CD4-positive, alpha-beta T cell treated with Interleukin-4 for 1 hour (primary cell): ENCODE measurements at regions not wholly inside any gene's neighbourhood (a gene's known extent, or its start where the extent isn't known, plus 50 kb on each side); places are given as distances from the start of the nearest gene placed in this dataset.

ENCODE experiments used
- DNase-seq, 2 donors: peaks; one replicate each; pipeline ENCODE4 v3.0.0-alpha.2; 2020 to 2022

- DNase-seq = no peak
Measured at GRCh38 chr19:27776524-27776923, 1436.4 kb downstream of the UQCRFS1 start.

GRCh38 chr19:27776020-27776419 is 1436.9 kb downstream of the UQCRFS1 start:
- DNase-seq = no peak

- no peak for DNase-seq
Measured at GRCh38 chr19:27775395-27775794, 1437.6 kb downstream of the UQCRFS1 start.

- peak in 1 of 2 donors; percentile 8 for DNase-seq
Measured at GRCh38 chr19:27774827-27775226, 1438.1 kb downstream of the UQCRFS1 start.

GRCh38 chr19:27774337-27774736 is 1438.6 kb downstream of the UQCRFS1 start:
- no peak for DNase-seq

- DNase-seq = no peak
Measured at GRCh38 chr19:27773318-27774094, 1439.4 kb downstream of the UQCRFS1 start.

- DNase-seq = no peak
Measured at GRCh38 chr19:27772059-27772458, 1440.9 kb downstream of the UQCRFS1 start.

- DNase-seq = no peak
Measured at GRCh38 chr19:27770095-27770494, 1442.9 kb downstream of the UQCRFS1 start.

- no peak for DNase-seq
Measured at GRCh38 chr19:27767234-27767633, 1445.7 kb downstream of the UQCRFS1 start.

DNA sequence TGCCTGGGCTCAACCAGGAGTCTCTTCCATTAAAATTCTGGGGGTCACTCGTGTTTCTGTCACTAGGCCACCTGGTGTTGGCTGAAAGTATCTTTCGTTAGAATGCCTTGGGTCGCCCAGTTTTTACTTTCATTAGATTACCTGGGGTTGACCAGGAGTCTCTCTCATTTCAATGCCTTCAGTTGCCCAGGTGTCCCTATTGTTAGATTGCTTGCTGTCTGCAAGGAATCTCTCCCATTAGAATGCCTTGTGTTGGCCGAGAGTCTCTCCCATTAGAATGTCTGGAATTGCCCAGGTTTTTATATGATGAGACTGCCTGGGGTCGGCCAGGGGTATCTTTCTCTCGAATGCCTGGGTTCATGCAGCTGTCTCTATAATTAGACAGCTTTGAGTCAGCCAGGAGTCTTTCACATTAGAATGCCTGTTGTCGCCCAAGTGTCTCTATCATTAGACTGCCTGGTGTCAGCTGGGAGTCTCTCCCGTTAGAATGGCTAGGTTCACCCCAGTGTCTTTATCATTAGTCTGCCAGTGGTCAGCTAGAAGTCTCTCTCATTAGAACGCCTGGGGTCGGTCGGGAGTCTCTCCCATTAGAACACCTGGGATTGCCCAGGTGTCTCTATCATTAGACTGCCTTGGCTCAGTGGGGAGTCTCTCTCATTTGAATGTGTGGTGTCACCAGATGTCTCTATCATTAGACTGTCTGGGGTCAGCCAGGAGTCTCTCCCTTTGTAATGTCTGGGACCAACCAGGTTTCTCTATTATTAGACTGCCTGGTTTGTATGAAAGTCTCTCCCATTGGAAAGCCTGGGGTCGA is 1446.8 kb downstream of the UQCRFS1 start:
- DNase-seq = no peak

DNA sequence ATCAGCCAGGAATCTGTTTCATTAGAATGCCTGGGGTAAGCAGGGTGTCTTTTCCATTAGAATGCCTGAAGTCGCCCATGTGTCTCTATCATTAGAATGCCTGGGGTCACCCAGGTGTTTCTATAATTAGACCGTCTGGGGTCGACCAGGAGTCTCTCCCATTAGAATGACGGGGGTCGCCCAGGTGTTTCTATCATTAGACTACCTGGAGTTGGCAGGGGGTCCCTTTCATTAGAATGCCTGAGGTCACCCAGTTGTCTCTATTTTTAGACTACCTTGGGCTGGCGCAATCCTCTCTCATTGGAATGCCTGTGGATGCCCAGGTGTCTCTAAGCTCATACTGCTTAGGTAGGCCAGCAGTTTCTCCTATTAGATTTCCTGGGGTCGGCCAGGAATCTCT is 1447.6 kb downstream of the UQCRFS1 start:
- DNase-seq = no peak

GRCh38 chr19:27764186-27764804 is 1448.7 kb downstream of the UQCRFS1 start:
- DNase-seq = no peak

GRCh38 chr19:27762933-27763332 is 1450.0 kb downstream of the UQCRFS1 start:
- DNase-seq = no peak

DNA sequence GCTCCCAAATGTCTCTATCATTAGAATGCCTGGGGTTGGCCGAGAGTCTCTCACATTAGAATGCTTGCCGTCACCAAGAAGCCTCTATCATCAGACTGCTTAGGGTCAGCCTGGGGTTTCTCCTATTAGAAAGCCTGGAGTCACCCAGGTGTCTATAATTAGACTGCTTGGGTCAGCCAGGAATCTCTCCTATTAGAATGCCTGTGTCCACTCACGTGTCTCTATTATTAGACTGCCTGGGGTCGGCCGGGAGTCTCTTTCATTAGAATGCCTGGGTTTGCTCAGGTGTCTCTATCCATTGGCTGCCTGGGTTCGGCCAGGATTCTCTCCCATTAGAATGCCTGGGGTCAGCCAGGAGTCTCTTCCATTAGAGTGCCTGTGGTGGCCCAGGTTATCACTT is 1453.1 kb downstream of the UQCRFS1 start:
- peak in 1 of 2 donors; percentile 9 for DNase-seq

GRCh38 chr19:27758626-27759505 is 1454.1 kb downstream of the UQCRFS1 start:
- DNase-seq = no peak

DNA sequence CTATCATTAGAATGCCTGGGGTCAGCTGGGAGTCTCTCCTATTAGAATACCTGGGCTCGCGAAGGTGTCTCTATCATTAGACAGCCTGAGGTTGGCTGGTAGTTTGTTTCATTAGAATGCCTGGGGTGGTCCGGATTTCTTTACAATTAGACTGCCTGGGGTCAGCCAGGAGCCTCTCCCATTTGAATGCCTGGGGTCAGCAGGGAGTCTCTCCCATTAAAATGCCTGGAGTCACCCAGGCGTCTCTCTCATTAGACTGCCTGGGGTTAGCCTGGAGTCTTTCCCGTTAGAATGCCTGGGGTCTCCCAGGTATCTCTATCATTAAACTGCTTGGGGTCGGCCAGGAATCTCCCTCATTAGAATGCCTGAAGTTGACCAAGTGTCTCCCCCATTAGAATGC is 1458.3 kb downstream of the UQCRFS1 start:
- no peak for DNase-seq

GRCh38 chr19:27753622-27754021 is 1459.3 kb downstream of the UQCRFS1 start:
- DNase-seq = peak in 1 of 2 donors; percentile 5

GRCh38 chr19:27752530-27753184 is 1460.3 kb downstream of the UQCRFS1 start:
- DNase-seq = peak in 1 of 2 donors; percentile 9

DNA sequence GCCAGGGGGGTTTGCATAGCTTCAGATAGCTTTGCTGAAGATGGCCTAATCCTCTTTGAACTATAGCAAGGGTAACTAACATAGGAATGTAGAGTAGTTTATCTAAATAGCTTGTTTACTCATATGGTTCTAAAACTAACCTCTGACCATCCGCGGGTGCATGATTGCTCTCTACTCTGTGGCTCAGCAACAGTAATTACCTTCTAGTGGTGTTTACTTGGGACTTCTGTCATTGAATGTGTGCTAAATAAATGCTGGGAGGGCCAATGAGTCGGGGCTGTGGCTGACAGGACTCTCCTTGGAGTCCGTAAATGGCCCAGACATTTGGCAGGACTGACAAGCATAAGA is 1461.9 kb downstream of the UQCRFS1 start:
- no peak for DNase-seq

GRCh38 chr19:27750391-27751043 is 1462.4 kb downstream of the UQCRFS1 start:
- peak in 1 of 2 donors; percentile 1 for DNase-seq

DNA sequence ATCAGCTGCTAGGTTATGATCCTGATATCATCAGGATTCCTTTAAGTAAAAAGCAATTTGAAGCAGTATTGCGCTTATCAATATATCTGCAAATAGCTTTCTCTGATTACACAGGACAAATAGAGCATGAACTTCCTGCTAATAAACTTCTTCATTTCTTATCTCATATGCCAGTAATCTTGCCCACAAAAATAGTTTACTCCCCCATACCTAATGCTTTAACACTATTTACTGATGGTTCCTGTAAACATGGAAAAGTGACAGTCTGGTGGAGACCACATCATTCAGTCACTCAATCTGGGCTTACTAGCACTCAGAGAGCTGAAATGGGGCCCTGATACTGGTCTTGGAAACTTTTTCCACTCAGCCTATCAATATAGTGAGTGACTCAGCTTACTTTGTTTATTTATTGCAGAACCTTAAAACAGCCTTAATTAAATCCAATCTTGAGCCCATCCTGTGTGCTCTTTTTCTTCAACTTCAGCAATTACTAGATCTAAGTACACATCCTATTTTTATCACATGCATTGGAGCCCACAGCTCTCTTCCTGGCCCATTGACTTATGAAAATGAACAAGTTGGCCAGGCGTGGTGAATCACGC is 1464.3 kb downstream of the UQCRFS1 start:
- no peak for DNase-seq
